ENCODE measurements at regions not wholly inside any gene's neighbourhood (a gene's known extent, or its start where the extent isn't known, plus 50 kb on each side); places are given as distances from the start of the nearest gene placed in this dataset.

GRCh38 chr14:22230517-22230916 lies 358.5 kb downstream of the DAD1 start:
- no peaks in the 10 kb centered on the region for H3K27me3 ChIP-seq (ENCODE audit: control insufficient read depth, extremely low read depth, insufficient read depth, low read length)
- peaks cover 7% of the 10 kb centered on the region for H3K4me1 ChIP-seq (ENCODE audit: control insufficient read depth, extremely low read depth, insufficient read depth, low read length)
- FAIRE-seq (no peak), DNase-seq (ENCODE audit: low read depth, low spot score) (no peak)
- no peak overlapping the region for H3K27ac ChIP-seq (ENCODE audit: control insufficient read depth, insufficient read depth, low read length)
- H2AFZ ChIP-seq (ENCODE audit: control insufficient read depth, low read length): no peak overlapping the region
- H3K36me3 ChIP-seq (ENCODE audit: control insufficient read depth in 2 of 2, extremely low read depth in 1 of 2, insufficient read depth in 2 of 2, low read length in 2 of 2): no peaks in the 10 kb centered on the region
- dilution Hi-C loops (cut with MboI; ENCODE audit: extremely low pct_ligation_motif_present, low sequenced_read_pairs): no loop called here
- H3K79me2 ChIP-seq (ENCODE audit: control insufficient read depth, insufficient read depth, low read length): no peaks in the 10 kb centered on the region
- H3K9me1 ChIP-seq (ENCODE audit: control insufficient read depth, extremely low read depth, insufficient read depth, low read length): no peaks in the 10 kb centered on the region
- no peaks in the 10 kb centered on the region for H4K20me1 ChIP-seq (ENCODE audit: control insufficient read depth, extremely low read depth, insufficient read depth, low read length)
- no peak overlapping the region for H3K4me3 ChIP-seq (ENCODE audit: control insufficient read depth in 2 of 3, extremely low read depth in 1 of 3, insufficient read depth in 2 of 3, low read depth in 1 of 3, low read length in 3 of 3)
- no peak overlapping the region for H3K9ac ChIP-seq (ENCODE audit: control insufficient read depth, extremely low read depth, insufficient read depth, low read length)
- TF ChIP-seq CTCF (optimal IDR thresholded peaks at IDR 0.05 in 1 of 3, IDR thresholded peaks at IDR 0.05 in 1 of 3, conservative IDR thresholded peaks at IDR 0.05 in 1 of 3; ENCODE audit: extremely low read depth in 1 of 3, insufficient read depth in 2 of 3, low read length in 3 of 3) (no peak), EZH2 (IDR thresholded peaks at IDR 0.05; ENCODE audit: low read length) (no peak)
- H3K9me3 ChIP-seq (ENCODE audit: control insufficient read depth, low read depth, low read length): no peaks in the 10 kb centered on the region
- no peak overlapping the region for H3K4me2 ChIP-seq (ENCODE audit: control insufficient read depth, extremely low read depth, insufficient read depth, low read depth, low read length)

GRCh38 chr14:22227084-22227483 lies 361.9 kb downstream of the DAD1 start:
- H3K9me3 ChIP-seq (ENCODE audit: control insufficient read depth, low read depth, low read length): no peaks in the 10 kb centered on the region
- TF ChIP-seq EZH2 (IDR thresholded peaks at IDR 0.05; ENCODE audit: low read length) (no peak), CTCF (optimal IDR thresholded peaks at IDR 0.05 in 1 of 3, IDR thresholded peaks at IDR 0.05 in 1 of 3, conservative IDR thresholded peaks at IDR 0.05 in 1 of 3; ENCODE audit: extremely low read depth in 1 of 3, insufficient read depth in 2 of 3, low read length in 3 of 3) (no peak)
- dilution Hi-C loops (cut with MboI; ENCODE audit: extremely low pct_ligation_motif_present, low sequenced_read_pairs): no loop called here
- DNase-seq (ENCODE audit: low read depth, low spot score) (no peak), FAIRE-seq (no peak)
- H3K4me1 ChIP-seq (ENCODE audit: control insufficient read depth, extremely low read depth, insufficient read depth, low read length): peaks cover 10% of the 10 kb centered on the region
- H2AFZ ChIP-seq (ENCODE audit: control insufficient read depth, low read length): no peak overlapping the region
- H3K79me2 ChIP-seq (ENCODE audit: control insufficient read depth, insufficient read depth, low read length): no peaks in the 10 kb centered on the region
- H3K4me3 ChIP-seq (ENCODE audit: control insufficient read depth in 2 of 3, extremely low read depth in 1 of 3, insufficient read depth in 2 of 3, low read depth in 1 of 3, low read length in 3 of 3): no peak overlapping the region
- no peak overlapping the region for H3K27ac ChIP-seq (ENCODE audit: control insufficient read depth, insufficient read depth, low read length)
- H3K9ac ChIP-seq (ENCODE audit: control insufficient read depth, extremely low read depth, insufficient read depth, low read length): no peak overlapping the region
- H3K4me2 ChIP-seq (ENCODE audit: control insufficient read depth, extremely low read depth, insufficient read depth, low read depth, low read length): no peak overlapping the region
- no peaks in the 10 kb centered on the region for H3K9me1 ChIP-seq (ENCODE audit: control insufficient read depth, extremely low read depth, insufficient read depth, low read length)
- no peaks in the 10 kb centered on the region for H3K36me3 ChIP-seq (ENCODE audit: control insufficient read depth in 2 of 2, extremely low read depth in 1 of 2, insufficient read depth in 2 of 2, low read length in 2 of 2)
- no peaks in the 10 kb centered on the region for H4K20me1 ChIP-seq (ENCODE audit: control insufficient read depth, extremely low read depth, insufficient read depth, low read length)
- no peaks in the 10 kb centered on the region for H3K27me3 ChIP-seq (ENCODE audit: control insufficient read depth, extremely low read depth, insufficient read depth, low read length)
